AG10803 (cell line): ENCODE measurements at regions not wholly inside any gene's neighbourhood (a gene's known extent, or its start where the extent isn't known, plus 50 kb on each side); places are given as distances from the start of the nearest gene placed in this dataset.
"Not testable (repeated sequence)": the region's sequence is repeated elsewhere in the genome, so short reads cannot be mapped to it uniquely, and the experiment has no call there.

Source experiments
- DNase-seq: peaks from one replicate; pipeline ENCODE4 v3.0.0; 2010; ENCODE audit warnings: low read depth
- H3K4me3 ChIP-seq: 2 replicates; pipeline ENCODE4 v1.5.1; 2011; ENCODE audit warnings: mild to moderate bottlenecking, low read length, control low read depth
- CTCF ChIP-seq: conservative IDR thresholded peaks from 2 replicates; pipeline ENCODE4 v1.5.1; 2011; ENCODE audit warnings: mild to moderate bottlenecking, low read length, control low read depth, inconsistent platforms

- TF ChIP-seq CTCF, result no peak
- DNase-seq, result peak; percentile 69
- H3K4me3 ChIP-seq, result no peak overlapping the region; the same call in 1 of the 2 replicates
These were observed 134.6 kb downstream of the ARSF start for GRCh38 chrX:3175659-3176438.

GRCh38 chrX:3172156-3172555 lies 130.9 kb downstream of the ARSF start:
- DNase-seq, H3K4me3 ChIP-seq: not testable (repeated sequence)

- DNase-seq, result no peak
- TF ChIP-seq CTCF, result no peak
- H3K4me3 ChIP-seq, result no peak overlapping the region
These were observed 128.2 kb downstream of the ARSF start for GRCh38 chrX:3169421-3169820.

- H3K4me3 ChIP-seq, result no peak overlapping the region
- no peak for TF ChIP-seq CTCF
- DNase-seq, result no peak
These were observed 126.5 kb downstream of the ARSF start for GRCh38 chrX:3167771-3168170.

GRCh38 chrX:3166670-3167455 lies 125.6 kb downstream of the ARSF start:
- no peak for DNase-seq
- TF ChIP-seq CTCF, result no peak
- H3K4me3 ChIP-seq, result no peak overlapping the region

- no peak overlapping the region for H3K4me3 ChIP-seq
- no peak for DNase-seq
- TF ChIP-seq CTCF, result no peak
These were observed 124.5 kb downstream of the ARSF start for GRCh38 chrX:3165808-3166207.
